ENCODE measurements at regions not wholly inside any gene's neighbourhood (a gene's known extent, or its start where the extent isn't known, plus 50 kb on each side); places are given as distances from the start of the nearest gene placed in this dataset.

GRCh38 chr5:24749701-24750100 lies 104.9 kb upstream of the CDH10 start:
- Histone ChIP-seq H3K36me3 (no peaks in the 10 kb centered on the region), H3K27ac (no peak overlapping the region), H3K4me3 (no peak overlapping the region), H3K4me1 (no peaks in the 10 kb centered on the region), H3K9me3 (peaks cover 0 to 14% (median 0%) of the 10 kb centered on the region in 8 donors), H3K27me3 (replicated peaks in 1 of 7) (no peaks in the 10 kb centered on the region)
- intact Hi-C loops (cut with DNase I; ENCODE audit: low total_unique reads): no loop called here
- no peak for DNase-seq
- TF ChIP-seq POLR2A (IDR thresholded peaks at IDR 0.05) (no peak), CTCF (IDR thresholded peaks at IDR 0.05 in 8 of 11, conservative IDR thresholded peaks at IDR 0.05 in 3 of 11) (no peak), POLR2AphosphoS5 (IDR thresholded peaks at IDR 0.05) (no peak)
- WGBS, 5 donors: 72 to 88% (median 77%) methylated on average over 3 of the region's 3 CpGs

GRCh38 chr5:24747327-24747726 lies 102.5 kb upstream of the CDH10 start:
- peaks cover 0 to 6% (median 0%) of the 10 kb centered on the region in 8 donors for H3K9me3 ChIP-seq
- H3K4me1 ChIP-seq: no peaks in the 10 kb centered on the region
- H3K4me3 ChIP-seq: no peak overlapping the region
- no peak for DNase-seq
- TF ChIP-seq POLR2AphosphoS5 (IDR thresholded peaks at IDR 0.05): no peak
- TF ChIP-seq POLR2A (IDR thresholded peaks at IDR 0.05): no peak
- TF ChIP-seq CTCF (IDR thresholded peaks at IDR 0.05 in 8 of 11, conservative IDR thresholded peaks at IDR 0.05 in 3 of 11): no peak
- H3K27ac ChIP-seq: no peak overlapping the region
- H3K27me3 ChIP-seq (replicated peaks in 1 of 7): no peaks in the 10 kb centered on the region
- intact Hi-C loops (cut with DNase I; ENCODE audit: low total_unique reads): no loop called here
- 70 to 82% (median 77%) methylated on average over 6 of the region's 6 CpGs for WGBS, 5 donors
- no peaks in the 10 kb centered on the region for H3K36me3 ChIP-seq

- H3K27me3 ChIP-seq (replicated peaks in 1 of 7): no peaks in the 10 kb centered on the region
- intact Hi-C loops (cut with DNase I; ENCODE audit: low total_unique reads): no loop called here
- H3K4me3 ChIP-seq: no peak overlapping the region
- no peak overlapping the region for H3K27ac ChIP-seq
- no peak for TF ChIP-seq POLR2A (IDR thresholded peaks at IDR 0.05)
- H3K9me3 ChIP-seq: peaks cover 0 to 9% (median 0%) of the 10 kb centered on the region in 8 donors
- 92 to 100% (median 97%) methylated on average over 3 of the region's 3 CpGs for WGBS, 5 donors
- no peak for DNase-seq
- no peaks in the 10 kb centered on the region for H3K36me3 ChIP-seq
- H3K4me1 ChIP-seq: no peaks in the 10 kb centered on the region
Measured at GRCh38 chr5:24742334-24742733, 97.6 kb upstream of the CDH10 start.

GRCh38 chr5:24737163-24737562 lies 92.4 kb upstream of the CDH10 start:
- H3K4me3 ChIP-seq: no peak overlapping the region
- TF ChIP-seq POLR2A (IDR thresholded peaks at IDR 0.05): no peak
- no peak for TF ChIP-seq CTCF (IDR thresholded peaks at IDR 0.05 in 8 of 11, conservative IDR thresholded peaks at IDR 0.05 in 3 of 11)
- TF ChIP-seq POLR2AphosphoS5 (IDR thresholded peaks at IDR 0.05): no peak
- no peak for DNase-seq
- peaks cover 0 to 8% (median 3%) of the 10 kb centered on the region in 8 donors for H3K9me3 ChIP-seq
- no peaks in the 10 kb centered on the region for H3K27me3 ChIP-seq (replicated peaks in 1 of 7)
- intact Hi-C loops (cut with DNase I; ENCODE audit: low total_unique reads): no loop called here
- no peaks in the 10 kb centered on the region for H3K36me3 ChIP-seq
- H3K27ac ChIP-seq: no peak overlapping the region
- no peaks in the 10 kb centered on the region for H3K4me1 ChIP-seq

GRCh38 chr5:24735284-24735683 lies 90.5 kb upstream of the CDH10 start:
- Histone ChIP-seq H3K9me3 (peaks cover 0 to 9% (median 3%) of the 10 kb centered on the region in 8 donors), H3K27ac (no peak overlapping the region), H3K36me3 (no peaks in the 10 kb centered on the region), H3K27me3 (replicated peaks in 1 of 7) (no peaks in the 10 kb centered on the region), H3K4me3 (no peak overlapping the region), H3K4me1 (no peaks in the 10 kb centered on the region)
- WGBS, 5 donors: 68 to 87% (median 80%) methylated on average over 7 of the region's 7 CpGs
- intact Hi-C loops (cut with DNase I; ENCODE audit: low total_unique reads): no loop called here
- TF ChIP-seq POLR2AphosphoS5 (IDR thresholded peaks at IDR 0.05) (no peak), CTCF (IDR thresholded peaks at IDR 0.05 in 8 of 11, conservative IDR thresholded peaks at IDR 0.05 in 3 of 11) (no peak), POLR2A (IDR thresholded peaks at IDR 0.05) (no peak)
- no peak for DNase-seq
